GM23248 (cell line): ENCODE measurements at regions not wholly inside any gene's neighbourhood (a gene's known extent, or its start where the extent isn't known, plus 50 kb on each side); places are given as distances from the start of the nearest gene placed in this dataset.

Source experiments
- DNase-seq: peaks from one replicate; pipeline ENCODE4 v3.0.0-alpha.2; 2015
- H2AFZ ChIP-seq: fragments of 200-600 bp; sonication (generic); 2 replicates; pipeline ENCODE4 v1.6.1; 2016; ENCODE audit warnings: antibody characterized with exemption
- H3F3A ChIP-seq: fragments of 200-600 bp; sonication (generic); 2 replicates; pipeline ENCODE4 v1.6.1; 2016; ENCODE audit warnings: mild to moderate bottlenecking, antibody characterized with exemption, mixed run types; ENCODE audit not compliant: insufficient read depth
- H3K27ac ChIP-seq: fragments of 200-600 bp; sonication (generic); 2 replicates; pipeline ENCODE4 v1.5.1; 2016; ENCODE audit warnings: mild to moderate bottlenecking
- H3K27me3 ChIP-seq: fragments of 200-600 bp; sonication (generic); replicated peaks from 2 replicates; pipeline ENCODE4 v1.6.1; 2016; ENCODE audit warnings: mild to moderate bottlenecking; ENCODE audit not compliant: insufficient read depth
- H3K36me3 ChIP-seq: fragments of 200-600 bp; sonication (generic); 2 replicates; pipeline ENCODE4 v1.6.1; 2016; ENCODE audit warnings: low read depth, mild to moderate bottlenecking
- H3K4me1 ChIP-seq: fragments of 200-600 bp; sonication (generic); 2 replicates; pipeline ENCODE4 v1.6.1; 2016; ENCODE audit warnings: mild to moderate bottlenecking; ENCODE audit not compliant: insufficient read depth
- H3K4me2 ChIP-seq: fragments of 200-600 bp; sonication (generic); one replicate; pipeline ENCODE4 v1.6.1; 2016; ENCODE audit warnings: mild to moderate bottlenecking; ENCODE audit not compliant: unreplicated experiment
- H3K4me3 ChIP-seq: fragments of 200-600 bp; sonication (generic); 2 replicates; pipeline ENCODE4 v1.5.1; 2016; ENCODE audit warnings: mild to moderate bottlenecking
- H3K79me2 ChIP-seq: fragments of 200-600 bp; sonication (generic); 2 replicates; pipeline ENCODE4 v1.6.1; 2016; ENCODE audit warnings: mild to moderate bottlenecking; ENCODE audit not compliant: insufficient read depth
- H3K9ac ChIP-seq: fragments of 200-600 bp; sonication (generic); 2 replicates; pipeline ENCODE4 v1.6.1; 2016; ENCODE audit warnings: mild to moderate bottlenecking
- H3K9me2 ChIP-seq: fragments of 200-600 bp; sonication (generic); 2 replicates; pipeline ENCODE4 v1.6.1; 2016; ENCODE audit warnings: mixed run types, mild to moderate bottlenecking, moderate library complexity; ENCODE audit not compliant: insufficient read depth
- H3K9me3 ChIP-seq: fragments of 200-600 bp; sonication (generic); one replicate; pipeline ENCODE4 v1.6.1; 2017; ENCODE audit warnings: low read depth
- H4K20me1 ChIP-seq: fragments of 200-600 bp; sonication (generic); 2 replicates; pipeline ENCODE4 v1.6.0; 2016; ENCODE audit not compliant: insufficient read depth
- EZH2 ChIP-seq: fragments of 200-600 bp; sonication (generic); IDR thresholded peaks from 2 replicates; pipeline ENCODE4 v1.6.1; 2018; ENCODE audit warnings: antibody characterized with exemption, mild to moderate bottlenecking; ENCODE audit not compliant: insufficient read depth, poor library complexity, severe bottlenecking
- EZH2phosphoT487 ChIP-seq: fragments of 200-600 bp; sonication (generic); IDR thresholded peaks from 2 replicates; pipeline ENCODE4 v1.6.1; 2018; ENCODE audit warnings: antibody characterized with exemption, moderate library complexity, mild to moderate bottlenecking, low read depth; ENCODE audit not compliant: insufficient read depth
- WGBS, 2 experiments: methylation state at CpG; one replicate each; pipeline ENCODE4 v1.1.6; 2015 to 2017; ENCODE audit warnings: low lambda C conversion rate in 2 of 2, low coverage in 1 of 2; ENCODE audit errors: missing lambda C conversion rate in 2 of 2; 5-methylcytosine and 5-hydroxymethylcytosine counted together
- in situ Hi-C: fragments of 300-500 bp; cut with MboI; formaldehyde crosslinking; loops from 2 replicates; pipeline ENCODE4 v1.15.0; 2020

DNA sequence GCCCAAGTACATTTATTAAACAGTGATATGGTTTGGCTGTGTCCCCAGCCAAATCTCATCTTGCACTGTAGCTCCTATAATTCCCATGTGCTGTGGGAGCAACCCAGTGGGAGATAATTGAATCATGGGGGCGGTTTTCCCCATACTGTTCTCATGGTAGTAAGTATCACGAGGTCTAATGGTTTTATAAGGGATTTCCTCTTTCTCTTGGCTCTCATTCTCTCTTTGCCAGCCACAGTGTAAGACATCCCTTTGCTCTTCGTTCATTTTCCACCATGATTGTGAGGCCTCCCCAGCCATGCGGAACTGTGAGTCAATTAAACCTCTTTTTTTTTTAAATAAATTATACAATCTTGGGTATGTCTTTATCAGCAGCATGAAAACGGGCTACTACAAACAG lies 228.0 kb upstream of the TP63 start:
- Histone ChIP-seq H3K9me3 (no peaks in the 10 kb centered on the region), H3K27ac (no peak overlapping the region), H3K4me1 (no peaks in the 10 kb centered on the region), H2AFZ (no peak overlapping the region), H4K20me1 (no peaks in the 10 kb centered on the region), H3K79me2 (no peaks in the 10 kb centered on the region), H3K4me3 (no peak overlapping the region), H3K36me3 (no peaks in the 10 kb centered on the region), H3K9ac (no peak overlapping the region), H3F3A (no peaks in the 10 kb centered on the region), H3K9me2 (0 out of 2 replicates have a peak, but pooled peaks cover 2% of the 10 kb centered on the region), H3K27me3 (no peaks in the 10 kb centered on the region), H3K4me2 (no peak overlapping the region)
- TF ChIP-seq EZH2phosphoT487 (no peak), EZH2 (no peak)
- 64 to 69% methylated on average over 5 of the region's 5 CpGs for WGBS, 2 experiments
- in situ Hi-C loops = no loop called here
- DNase-seq = no peak

DNA sequence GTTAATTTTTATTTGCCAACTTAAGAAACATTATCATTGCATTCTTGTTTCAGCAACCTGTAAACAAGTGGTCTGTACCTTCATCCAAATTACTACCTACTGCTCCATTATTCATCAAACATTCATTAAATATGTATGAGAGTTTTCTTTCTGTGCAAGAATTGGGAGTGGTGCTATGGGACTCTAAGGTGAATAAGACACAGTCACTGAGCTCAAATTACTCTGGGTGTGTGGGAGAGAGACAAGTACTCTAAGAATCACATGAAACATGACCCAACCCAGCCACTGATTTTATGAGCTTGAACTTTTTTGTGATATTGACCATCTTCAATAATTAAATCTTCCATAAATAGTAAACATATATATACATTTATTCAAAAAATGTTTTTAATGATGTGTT lies 227.2 kb upstream of the TP63 start:
- H2AFZ ChIP-seq = no peak overlapping the region
- in situ Hi-C loops = no loop called here

DNA sequence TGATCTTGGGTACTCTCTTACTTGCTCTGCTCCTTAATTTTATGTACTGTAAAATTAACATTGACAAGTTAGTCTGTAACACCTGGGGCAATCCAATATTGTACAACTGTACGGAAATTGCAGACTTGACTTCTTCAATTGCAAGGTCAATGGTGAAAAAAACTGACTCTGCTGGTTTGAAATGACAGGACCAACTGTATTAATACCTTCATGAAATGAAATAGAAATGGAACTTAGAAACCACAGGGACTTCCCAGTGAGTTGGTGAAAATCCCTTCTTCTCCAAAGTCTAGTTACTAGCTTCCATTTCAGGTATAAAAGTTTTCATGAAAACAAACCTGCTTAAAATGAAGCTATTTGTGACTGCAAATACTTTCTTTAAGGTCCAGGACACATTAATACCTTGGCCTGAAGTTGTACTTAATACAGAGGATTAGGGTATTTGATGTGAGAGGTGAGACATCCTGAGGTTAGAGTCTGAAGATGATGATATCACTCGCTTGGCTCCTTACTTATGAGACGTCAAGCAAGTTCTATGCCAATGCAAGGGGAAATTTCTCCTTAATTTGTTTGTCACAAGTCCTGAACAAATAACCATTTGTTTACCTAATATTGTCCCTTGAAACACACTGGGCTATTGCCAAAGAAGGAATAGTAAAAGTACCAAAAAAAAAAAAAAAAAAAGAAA lies 226.2 kb upstream of the TP63 start:
- TF ChIP-seq EZH2 (no peak), EZH2phosphoT487 (no peak)

More for the DNA sequence above, 227.2 kb upstream of the TP63 start:
- H3K79me2 ChIP-seq = no peaks in the 10 kb centered on the region
- DNase-seq = no peak
- H3K9me2 ChIP-seq = 0 out of 2 replicates have a peak, but pooled peaks cover 4% of the 10 kb centered on the region
- no peaks in the 10 kb centered on the region for H4K20me1 ChIP-seq
- no peak overlapping the region for H3K4me3 ChIP-seq
- H3K4me2 ChIP-seq = no peak overlapping the region
- no peaks in the 10 kb centered on the region for H3K9me3 ChIP-seq
- no peaks in the 10 kb centered on the region for H3F3A ChIP-seq
- no peaks in the 10 kb centered on the region for H3K36me3 ChIP-seq
- no peak for TF ChIP-seq EZH2phosphoT487
- no peak for TF ChIP-seq EZH2
- no peaks in the 10 kb centered on the region for H3K27me3 ChIP-seq
- no peaks in the 10 kb centered on the region for H3K4me1 ChIP-seq
- no peak overlapping the region for H3K9ac ChIP-seq
- H3K27ac ChIP-seq = no peak overlapping the region

DNA sequence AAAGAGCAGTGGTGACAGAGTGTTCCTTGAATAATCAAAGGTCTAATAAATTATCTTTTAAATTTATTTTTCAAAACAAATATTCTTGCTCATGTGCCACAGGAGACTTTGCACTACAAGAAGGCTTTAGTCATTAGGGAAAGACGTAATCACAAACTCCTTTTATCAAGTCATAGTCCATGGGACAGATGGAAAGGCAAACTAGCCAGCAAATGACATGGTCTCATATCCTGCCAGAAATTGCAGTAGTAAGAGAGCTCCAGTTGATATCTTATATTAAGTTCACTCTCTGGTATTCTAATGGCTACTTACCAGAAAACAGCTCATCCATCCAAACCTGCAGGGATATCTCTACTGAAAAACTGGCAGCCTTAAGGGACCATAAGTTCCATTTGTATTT lies 225.0 kb upstream of the TP63 start:
- DNase-seq = no peak
- no peak overlapping the region for H3K27ac ChIP-seq
- WGBS, 2 experiments = 30 to 44% methylated on average over 1 of the region's 1 CpG

More for the DNA sequence above, 226.2 kb upstream of the TP63 start:
- H3K27ac ChIP-seq = no peak overlapping the region
- H4K20me1 ChIP-seq = no peaks in the 10 kb centered on the region
- in situ Hi-C loops = no loop called here
- no peak overlapping the region for H3K4me3 ChIP-seq
- no peaks in the 10 kb centered on the region for H3K27me3 ChIP-seq
- no peak overlapping the region for H3K4me2 ChIP-seq
- no peak overlapping the region for H3K9ac ChIP-seq
- H3K79me2 ChIP-seq = no peaks in the 10 kb centered on the region
- H3K36me3 ChIP-seq = no peaks in the 10 kb centered on the region
- no peaks in the 10 kb centered on the region for H3K4me1 ChIP-seq
- H3F3A ChIP-seq = no peaks in the 10 kb centered on the region
- H3K9me2 ChIP-seq = 0 out of 2 replicates have a peak, but pooled peaks cover 4% of the 10 kb centered on the region
- 84 to 88% methylated on average over 3 of the region's 3 CpGs for WGBS, 2 experiments
- no peak overlapping the region for H2AFZ ChIP-seq
- DNase-seq = no peak
- H3K9me3 ChIP-seq = no peaks in the 10 kb centered on the region

More for the DNA sequence above, 225.0 kb upstream of the TP63 start:
- Histone ChIP-seq H3K9ac (no peak overlapping the region), H3K4me1 (no peaks in the 10 kb centered on the region), H3K4me3 (no peak overlapping the region), H3K36me3 (no peaks in the 10 kb centered on the region), H2AFZ (no peak overlapping the region), H4K20me1 (no peaks in the 10 kb centered on the region), H3K27me3 (no peaks in the 10 kb centered on the region), H3K4me2 (no peak overlapping the region), H3K79me2 (no peaks in the 10 kb centered on the region), H3K9me3 (no peaks in the 10 kb centered on the region), H3K9me2 (0 out of 2 replicates have a peak, but pooled peaks cover 4% of the 10 kb centered on the region), H3F3A (no peaks in the 10 kb centered on the region)
- no peak for TF ChIP-seq EZH2phosphoT487
- TF ChIP-seq EZH2 = no peak
- in situ Hi-C loops = no loop called here
